ENCODE measurements at regions not wholly inside any gene's neighbourhood (a gene's known extent, or its start where the extent isn't known, plus 50 kb on each side); places are given as distances from the start of the nearest gene placed in this dataset.
"Not testable (repeated sequence)": the region's sequence is repeated elsewhere in the genome, so short reads cannot be mapped to it uniquely, and the experiment has no call there.

GRCh38 chr14:101259748-101260147, 301.5 kb upstream of the DIO3 start:
- intact Hi-C loops (cut with micrococcal nuclease; ENCODE audit: unreplicated experiment) (no loop called here), in situ Hi-C loops (cut with HindIII; ENCODE audit: extremely low pct_ligation_motif_present, low pct_unique_long_range_greater_than_20kb) (no loop called here)
- no peaks in the 10 kb centered on the region for H4K20me1 ChIP-seq (ENCODE audit: insufficient read depth, low read length)
- H3K9me3 ChIP-seq (ENCODE audit: low read length): no peaks in the 10 kb centered on the region; the same call in 1 of the 2 replicates
- TF ChIP-seq ZNF7 (CRISPR knock-in tag; IDR thresholded peaks at IDR 0.05) (peak; percentile 94), ZNF331 (CRISPR knock-in tag; IDR thresholded peaks at IDR 0.05) (no peak), ZNF263 (CRISPR knock-in tag; IDR thresholded peaks at IDR 0.05) (no peak)
- H3K79me2 ChIP-seq (ENCODE audit: insufficient read depth, low read length): no peaks in the 10 kb centered on the region
- ATAC-seq (no peak), FAIRE-seq (no peak), DNase-seq (ENCODE audit: low spot score) (no peak)
- ChIA-PET POLR2A (no interaction called here), CTCF (ENCODE audit: low intra/inter-chr PET ratio, low total read pairs) (no interaction called here)
- no TSS peak for BruUV-seq (replicated peaks)
- WGBS (ENCODE audit: low lambda C conversion rate): 18% methylated on average over 1 of the region's 1 CpG
- H3K4me2 ChIP-seq (ENCODE audit: low read depth, low read length): no peak overlapping the region
- H3K4me3 ChIP-seq (replicated peaks in 1 of 3; ENCODE audit: insufficient read depth in 1 of 3, low read depth in 2 of 3, low read length in 3 of 3): no peak overlapping the region
- no peak overlapping the region for H2AFZ ChIP-seq (ENCODE audit: low read length)
- H3K27ac ChIP-seq (ENCODE audit: extremely low read length, insufficient read depth, low read length): no peak overlapping the region
- no peak overlapping the region for H3K9ac ChIP-seq (ENCODE audit: insufficient read depth, low read depth, low read length)
- H3K27me3 ChIP-seq (ENCODE audit: control insufficient read depth in 1 of 2, insufficient read depth in 2 of 2, low read length in 2 of 2): peaks cover 2 to 23% of the 10 kb centered on the region in 2 experiments; a peak in 3 of 5 replicates
- H3K4me1 ChIP-seq (ENCODE audit: insufficient read depth, low read length): peaks cover 10% of the 10 kb centered on the region
- no peaks in the 10 kb centered on the region for H3K36me3 ChIP-seq (replicated peaks in 1 of 2; ENCODE audit: control insufficient read depth in 1 of 2, insufficient read depth in 2 of 2, low read length in 2 of 2)

- POLR2A ChIA-PET: interaction anchor here (0.8 kb wide), 1 partner anchor 22 kb away, joined by 4 read pairs; no protein-coding TSS in a partner anchor
- FAIRE-seq: not testable (repeated sequence)
These were observed 294.9 kb upstream of the DIO3 start for GRCh38 chr14:101266441-101266840.

More at GRCh38 chr14:101266441-101266840, 294.9 kb upstream of the DIO3 start:
- H4K20me1 ChIP-seq (ENCODE audit: insufficient read depth, low read length); H3K4me2 ChIP-seq (ENCODE audit: low read depth, low read length); BruUV-seq (replicated peaks); H3K4me3 ChIP-seq (replicated peaks in 1 of 3; ENCODE audit: insufficient read depth in 1 of 3, low read depth in 2 of 3, low read length in 3 of 3); H3K79me2 ChIP-seq (ENCODE audit: insufficient read depth, low read length); H3K27ac ChIP-seq (ENCODE audit: extremely low read length, insufficient read depth, low read length); H3K9me3 ChIP-seq (ENCODE audit: low read length); H3K27me3 ChIP-seq (ENCODE audit: control insufficient read depth in 1 of 2, insufficient read depth in 2 of 2, low read length in 2 of 2); H2AFZ ChIP-seq (ENCODE audit: low read length); in situ Hi-C loops (cut with HindIII; ENCODE audit: extremely low pct_ligation_motif_present, low pct_unique_long_range_greater_than_20kb); H3K36me3 ChIP-seq (replicated peaks in 1 of 2; ENCODE audit: control insufficient read depth in 1 of 2, insufficient read depth in 2 of 2, low read length in 2 of 2); H3K9ac ChIP-seq (ENCODE audit: insufficient read depth, low read depth, low read length); DNase-seq (ENCODE audit: low spot score); CTCF ChIA-PET (ENCODE audit: low intra/inter-chr PET ratio, low total read pairs); ATAC-seq; intact Hi-C loops (cut with micrococcal nuclease; ENCODE audit: unreplicated experiment); TF ChIP-seq FOXA1 (IDR thresholded peaks at IDR 0.05): not testable (repeated sequence)
- H3K4me1 ChIP-seq (ENCODE audit: insufficient read depth, low read length): peaks cover 12% of the 10 kb centered on the region
- WGBS (ENCODE audit: low lambda C conversion rate): 62% methylated on average over 12 of the region's 20 CpGs
- TF ChIP-seq FOXA3 (CRISPR knock-in tag; IDR thresholded peaks at IDR 0.05) (peak; percentile 35; the same call in 1 of the 2 replicates), ZNF281 (CRISPR knock-in tag; IDR thresholded peaks at IDR 0.05; ENCODE audit: borderline replicate concordance) (peak; percentile 65; the same call in 1 of the 2 replicates), FOXA1 (CRISPR knock-in tag; IDR thresholded peaks at IDR 0.05) (peak; percentile 63)
